OCI-LY7 (cell line): ENCODE measurements at regions not wholly inside any gene's neighbourhood (a gene's known extent, or its start where the extent isn't known, plus 50 kb on each side); places are given as distances from the start of the nearest gene placed in this dataset.

ENCODE experiments used
- CTCF ChIP-seq: fragments of 200-600 bp; sonication (generic); conservative IDR thresholded peaks from 2 replicates; pipeline ENCODE4 v1.5.1; 2014; ENCODE audit warnings: mild to moderate bottlenecking, antibody characterized with exemption, low read length, moderate library complexity, mixed read lengths
- EZH2phosphoT487 ChIP-seq: fragments of 200-600 bp; sonication (generic); IDR thresholded peaks from 2 replicates; pipeline ENCODE4 v1.6.1; 2018; ENCODE audit warnings: low read depth, borderline replicate concordance, mild to moderate bottlenecking, mixed run types, antibody characterized with exemption, low read length, moderate library complexity, mixed read lengths

GRCh38 chr10:63697956-63698786 is 177.0 kb downstream of the REEP3 start:
- TF ChIP-seq CTCF (no peak), EZH2phosphoT487 (no peak)
